ENCODE measurements at regions not wholly inside any gene's neighbourhood (a gene's known extent, or its start where the extent isn't known, plus 50 kb on each side); places are given as distances from the start of the nearest gene placed in this dataset.
"Not testable (repeated sequence)": the region's sequence is repeated elsewhere in the genome, so short reads cannot be mapped to it uniquely, and the experiment has no call there.

- H3K27ac ChIP-seq (ENCODE audit: low read depth, low read length); H3K27me3 ChIP-seq (ENCODE audit: control insufficient read depth, insufficient read depth, low read length); H3K4me3 ChIP-seq (ENCODE audit: low read depth, low read length); H3K4me1 ChIP-seq (ENCODE audit: control insufficient read depth, insufficient read depth, low read length); DNase-seq (ENCODE audit: low read depth in 4 of 6, low spot score in 6 of 6); H3K9me3 ChIP-seq (ENCODE audit: control insufficient read depth, insufficient read depth, low read length): not testable (repeated sequence)
- 100% methylated on average over 1 of the region's 7 CpGs for WGBS (ENCODE audit: insufficient coverage)
- H3K36me3 ChIP-seq (ENCODE audit: control insufficient read depth, insufficient read depth, low read length) = peaks cover 15% of the 10 kb centered on the region
Measured at GRCh38 chr12:9310645-9311044, 102.5 kb upstream of the PZP start.

DNA sequence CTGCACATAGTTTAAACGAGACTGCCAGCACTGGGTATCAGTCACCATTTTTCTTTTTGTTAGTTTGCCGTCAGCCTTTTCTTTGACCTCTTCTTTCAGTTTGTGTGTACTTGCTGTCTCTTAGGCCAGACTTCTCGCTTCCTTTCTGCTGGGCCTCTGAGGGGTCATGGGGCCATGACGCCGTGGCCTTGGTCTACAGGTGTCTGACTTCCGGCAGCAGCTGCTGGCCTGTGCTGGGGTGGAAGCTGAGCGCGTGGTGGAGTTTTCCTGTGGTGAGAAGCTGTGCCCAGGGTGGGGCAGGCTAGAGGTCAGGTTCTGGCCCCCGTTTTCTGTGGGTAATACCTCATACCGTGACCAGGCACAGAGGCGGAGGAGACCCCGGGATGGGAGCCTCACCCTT is 101.6 kb upstream of the PZP start:
- not testable (repeated sequence) for H3K27me3 ChIP-seq (ENCODE audit: control insufficient read depth, insufficient read depth, low read length); H3K9me3 ChIP-seq (ENCODE audit: control insufficient read depth, insufficient read depth, low read length); H3K4me1 ChIP-seq (ENCODE audit: control insufficient read depth, insufficient read depth, low read length); H3K4me3 ChIP-seq (ENCODE audit: low read depth, low read length); H3K27ac ChIP-seq (ENCODE audit: low read depth, low read length); DNase-seq (ENCODE audit: low read depth in 4 of 6, low spot score in 6 of 6)
- H3K36me3 ChIP-seq (ENCODE audit: control insufficient read depth, insufficient read depth, low read length) = peaks cover 15% of the 10 kb centered on the region
- WGBS (ENCODE audit: insufficient coverage) = no CpG with 5 or more reads among the region's 12 CpGs

- H3K4me1 ChIP-seq (ENCODE audit: control insufficient read depth, insufficient read depth, low read length); H3K4me3 ChIP-seq (ENCODE audit: low read depth, low read length); DNase-seq (ENCODE audit: low read depth in 4 of 6, low spot score in 6 of 6); H3K9me3 ChIP-seq (ENCODE audit: control insufficient read depth, insufficient read depth, low read length); H3K27ac ChIP-seq (ENCODE audit: low read depth, low read length); H3K27me3 ChIP-seq (ENCODE audit: control insufficient read depth, insufficient read depth, low read length): not testable (repeated sequence)
- H3K36me3 ChIP-seq (ENCODE audit: control insufficient read depth, insufficient read depth, low read length) = peaks cover 15% of the 10 kb centered on the region
- WGBS (ENCODE audit: insufficient coverage) = no CpG with 5 or more reads among the region's 2 CpGs
Measured at GRCh38 chr12:9308745-9309144, 100.5 kb upstream of the PZP start.

- H3K9me3 ChIP-seq (ENCODE audit: control insufficient read depth, insufficient read depth, low read length); H3K4me3 ChIP-seq (ENCODE audit: low read depth, low read length); H3K4me1 ChIP-seq (ENCODE audit: control insufficient read depth, insufficient read depth, low read length); DNase-seq (ENCODE audit: low read depth in 4 of 6, low spot score in 6 of 6); H3K27me3 ChIP-seq (ENCODE audit: control insufficient read depth, insufficient read depth, low read length); H3K27ac ChIP-seq (ENCODE audit: low read depth, low read length): not testable (repeated sequence)
- peaks cover 12% of the 10 kb centered on the region for H3K36me3 ChIP-seq (ENCODE audit: control insufficient read depth, insufficient read depth, low read length)
- no CpG with 5 or more reads among the region's 10 CpGs for WGBS (ENCODE audit: insufficient coverage)
Measured at GRCh38 chr12:9308163-9308562, 100.0 kb upstream of the PZP start.

DNA sequence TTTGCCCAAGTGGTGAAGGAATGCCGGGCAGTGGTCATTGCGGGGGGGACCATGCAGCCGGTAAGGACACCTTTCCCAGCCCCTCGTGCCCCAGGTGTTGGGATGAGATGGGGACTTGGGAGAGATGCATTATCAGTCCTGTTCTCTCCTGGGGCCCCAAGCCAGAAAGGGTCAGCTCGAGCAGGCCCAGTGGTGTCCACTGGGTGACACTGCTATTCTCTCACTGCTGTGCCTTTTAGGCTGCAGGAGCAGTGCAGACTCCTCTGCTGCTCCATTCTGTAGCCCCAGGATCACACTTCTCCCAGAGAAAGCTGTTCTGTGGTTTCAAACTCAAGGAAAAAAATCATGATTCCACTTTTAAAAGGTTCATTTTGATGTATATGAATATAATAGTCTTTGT is 99.1 kb upstream of the PZP start:
- not testable (repeated sequence) for H3K27ac ChIP-seq (ENCODE audit: low read depth, low read length); H3K4me1 ChIP-seq (ENCODE audit: control insufficient read depth, insufficient read depth, low read length); H3K9me3 ChIP-seq (ENCODE audit: control insufficient read depth, insufficient read depth, low read length); H3K4me3 ChIP-seq (ENCODE audit: low read depth, low read length); H3K27me3 ChIP-seq (ENCODE audit: control insufficient read depth, insufficient read depth, low read length); DNase-seq (ENCODE audit: low read depth in 4 of 6, low spot score in 6 of 6); H3K36me3 ChIP-seq (ENCODE audit: control insufficient read depth, insufficient read depth, low read length)
- 75% methylated on average over 1 of the region's 5 CpGs for WGBS (ENCODE audit: insufficient coverage)

DNA sequence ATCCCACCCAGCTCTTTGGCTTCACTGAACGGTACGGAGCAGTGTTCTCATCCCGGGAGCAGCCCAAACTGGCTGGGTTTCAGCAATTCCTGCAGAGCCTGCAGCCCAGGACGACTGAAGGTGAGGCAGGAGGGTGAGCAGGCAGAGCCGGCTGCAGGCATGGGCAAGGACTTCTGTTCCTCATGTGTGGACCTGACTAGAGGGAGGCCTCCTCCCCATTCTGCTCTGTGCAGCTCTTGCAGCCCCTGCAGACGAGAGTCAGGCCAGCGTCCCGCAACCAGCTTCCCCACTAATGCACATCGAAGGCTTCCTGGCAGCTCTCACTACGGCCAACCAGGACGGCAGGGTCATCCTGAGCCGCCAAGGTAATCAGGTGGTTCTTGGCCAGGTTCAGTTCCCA is 97.8 kb upstream of the PZP start:
- not testable (repeated sequence) for H3K4me3 ChIP-seq (ENCODE audit: low read depth, low read length); H3K36me3 ChIP-seq (ENCODE audit: control insufficient read depth, insufficient read depth, low read length); H3K27ac ChIP-seq (ENCODE audit: low read depth, low read length); H3K4me1 ChIP-seq (ENCODE audit: control insufficient read depth, insufficient read depth, low read length); H3K27me3 ChIP-seq (ENCODE audit: control insufficient read depth, insufficient read depth, low read length); DNase-seq (ENCODE audit: low read depth in 4 of 6, low spot score in 6 of 6); H3K9me3 ChIP-seq (ENCODE audit: control insufficient read depth, insufficient read depth, low read length)
- 89% methylated on average over 2 of the region's 12 CpGs for WGBS (ENCODE audit: insufficient coverage)

DNA sequence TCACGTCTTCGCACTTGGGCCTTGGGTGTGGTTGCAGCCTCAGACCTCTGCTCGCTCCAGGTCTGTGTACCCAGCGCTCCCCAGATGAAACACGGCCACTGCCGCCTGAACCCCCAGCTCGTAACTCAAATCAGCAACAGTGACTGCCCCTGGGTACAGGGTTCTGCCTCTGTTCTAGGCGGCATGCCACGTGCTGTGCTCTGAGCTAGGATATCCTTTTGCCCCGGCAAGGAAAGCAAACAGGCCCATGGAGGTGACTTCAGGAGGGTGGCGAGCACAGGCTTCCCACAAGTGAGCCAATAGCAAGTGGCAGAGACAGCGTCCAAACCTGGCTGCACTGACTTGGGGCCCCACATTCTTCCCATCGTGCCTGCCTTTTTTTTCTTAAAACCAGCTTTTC is 96.3 kb upstream of the PZP start:
- not testable (repeated sequence) for H3K4me3 ChIP-seq (ENCODE audit: low read depth, low read length); H3K4me1 ChIP-seq (ENCODE audit: control insufficient read depth, insufficient read depth, low read length); H3K27me3 ChIP-seq (ENCODE audit: control insufficient read depth, insufficient read depth, low read length); H3K36me3 ChIP-seq (ENCODE audit: control insufficient read depth, insufficient read depth, low read length); H3K27ac ChIP-seq (ENCODE audit: low read depth, low read length); H3K9me3 ChIP-seq (ENCODE audit: control insufficient read depth, insufficient read depth, low read length); DNase-seq (ENCODE audit: low read depth in 4 of 6, low spot score in 6 of 6)
- 95% methylated on average over 5 of the region's 13 CpGs for WGBS (ENCODE audit: insufficient coverage)

- not testable (repeated sequence) for DNase-seq (ENCODE audit: low read depth in 4 of 6, low spot score in 6 of 6); H3K4me3 ChIP-seq (ENCODE audit: low read depth, low read length); H3K27ac ChIP-seq (ENCODE audit: low read depth, low read length); H3K4me1 ChIP-seq (ENCODE audit: control insufficient read depth, insufficient read depth, low read length); H3K36me3 ChIP-seq (ENCODE audit: control insufficient read depth, insufficient read depth, low read length); H3K9me3 ChIP-seq (ENCODE audit: control insufficient read depth, insufficient read depth, low read length); H3K27me3 ChIP-seq (ENCODE audit: control insufficient read depth, insufficient read depth, low read length)
- 100% methylated on average over 1 of the region's 13 CpGs for WGBS (ENCODE audit: insufficient coverage)
Measured at GRCh38 chr12:9295872-9296271, 87.7 kb upstream of the PZP start.

DNA sequence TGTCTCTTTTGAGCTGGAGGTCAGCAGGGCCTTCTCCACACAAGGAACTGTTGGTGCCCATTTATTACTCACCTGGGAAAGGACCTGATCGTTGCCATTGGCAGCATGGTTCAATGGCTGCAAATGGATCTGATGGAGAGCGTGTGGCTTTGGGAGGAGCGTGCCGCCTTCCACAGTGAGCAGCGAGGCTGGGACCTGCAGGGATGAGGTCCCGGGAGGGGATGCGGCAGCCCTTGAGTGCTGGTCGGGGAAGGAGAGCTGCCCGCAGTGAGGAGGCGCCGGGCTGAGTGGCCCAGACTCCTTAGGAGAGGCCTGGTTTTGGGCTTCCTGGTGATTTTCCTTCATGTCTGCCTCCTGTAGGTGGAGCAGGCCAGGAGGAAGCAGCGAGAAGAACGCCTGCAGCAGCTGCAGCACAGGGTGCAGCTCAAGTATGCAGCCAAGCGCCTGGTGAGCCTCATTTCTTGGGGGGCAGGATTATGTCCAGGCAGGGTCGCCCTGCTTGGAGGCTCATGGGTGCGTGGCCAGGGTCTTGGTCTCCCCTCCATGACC is 86.0 kb upstream of the PZP start:
- 89% methylated on average over 3 of the region's 16 CpGs for WGBS (ENCODE audit: insufficient coverage)
- not testable (repeated sequence) for DNase-seq (ENCODE audit: low read depth in 4 of 6, low spot score in 6 of 6); H3K4me1 ChIP-seq (ENCODE audit: control insufficient read depth, insufficient read depth, low read length); H3K36me3 ChIP-seq (ENCODE audit: control insufficient read depth, insufficient read depth, low read length); H3K27me3 ChIP-seq (ENCODE audit: control insufficient read depth, insufficient read depth, low read length); H3K27ac ChIP-seq (ENCODE audit: low read depth, low read length); H3K4me3 ChIP-seq (ENCODE audit: low read depth, low read length); H3K9me3 ChIP-seq (ENCODE audit: control insufficient read depth, insufficient read depth, low read length)

DNA sequence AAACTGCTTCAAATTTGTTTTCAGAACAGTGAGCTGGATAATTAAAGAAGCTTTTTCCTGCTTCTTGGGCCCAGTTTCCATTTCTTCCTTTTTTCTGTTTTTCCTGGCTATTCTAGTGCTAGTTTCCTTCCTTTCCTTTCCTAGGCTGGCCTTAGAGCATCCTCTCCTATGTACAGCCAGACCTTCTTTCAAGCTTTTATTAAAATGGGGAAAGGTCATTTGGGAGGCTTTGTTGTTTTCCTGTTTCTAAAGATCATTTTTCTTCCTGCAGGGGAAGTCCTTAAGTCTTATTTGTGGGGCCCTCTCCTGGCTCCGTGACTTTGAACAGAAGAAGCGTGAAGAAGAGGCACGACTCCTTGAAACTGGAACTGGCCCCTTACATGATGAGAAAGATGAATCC is 85.2 kb upstream of the PZP start:
- H3K9me3 ChIP-seq (ENCODE audit: control insufficient read depth, insufficient read depth, low read length); H3K4me1 ChIP-seq (ENCODE audit: control insufficient read depth, insufficient read depth, low read length); H3K27ac ChIP-seq (ENCODE audit: low read depth, low read length); H3K4me3 ChIP-seq (ENCODE audit: low read depth, low read length); H3K27me3 ChIP-seq (ENCODE audit: control insufficient read depth, insufficient read depth, low read length); H3K36me3 ChIP-seq (ENCODE audit: control insufficient read depth, insufficient read depth, low read length); DNase-seq (ENCODE audit: low read depth in 4 of 6, low spot score in 6 of 6): not testable (repeated sequence)
- no CpG with 5 or more reads among the region's 3 CpGs for WGBS (ENCODE audit: insufficient coverage)
